IPS DF 6.9 (cell line): ENCODE measurements at regions not wholly inside any gene's neighbourhood (a gene's known extent, or its start where the extent isn't known, plus 50 kb on each side); places are given as distances from the start of the nearest gene placed in this dataset.

Experiments
- DNase-seq: peaks from one replicate; pipeline ENCODE4 v3.0.0-alpha.2; 2013; ENCODE audit warnings: low read depth, low spot score
- H3K27ac ChIP-seq: one replicate; pipeline ENCODE4 v1.5.1; 2013; ENCODE audit warnings: low read length, control low read depth
- H3K27me3 ChIP-seq: 2 replicates; pipeline ENCODE4 v1.6.1; 2013; ENCODE audit warnings: mild to moderate bottlenecking, low read length; ENCODE audit not compliant: control insufficient read depth, insufficient read depth
- H3K36me3 ChIP-seq: 2 replicates; pipeline ENCODE4 v1.6.1; 2013; ENCODE audit warnings: low read length; ENCODE audit not compliant: control insufficient read depth, insufficient read depth
- H3K4me1 ChIP-seq: 2 replicates; pipeline ENCODE4 v1.6.1; 2013; ENCODE audit warnings: low read length; ENCODE audit not compliant: control insufficient read depth, insufficient read depth
- H3K4me3 ChIP-seq: 2 replicates; pipeline ENCODE4 v1.5.1; 2013; ENCODE audit warnings: mild to moderate bottlenecking, low read length
- H3K9me3 ChIP-seq: 2 replicates; pipeline ENCODE4 v1.6.1; 2013; ENCODE audit warnings: low read length, inconsistent platforms; ENCODE audit not compliant: control insufficient read depth, insufficient read depth
- WGBS: extraction: QIAGEN DNeasy Blood & Tissue Kit; methylation state at CpG from one replicate; pipeline ENCODE4 v1.1.7; 2013; ENCODE audit warnings: mixed read lengths, missing lambda C conversion rate; ENCODE audit not compliant: insufficient read length, insufficient coverage; 5-methylcytosine and 5-hydroxymethylcytosine counted together

DNA sequence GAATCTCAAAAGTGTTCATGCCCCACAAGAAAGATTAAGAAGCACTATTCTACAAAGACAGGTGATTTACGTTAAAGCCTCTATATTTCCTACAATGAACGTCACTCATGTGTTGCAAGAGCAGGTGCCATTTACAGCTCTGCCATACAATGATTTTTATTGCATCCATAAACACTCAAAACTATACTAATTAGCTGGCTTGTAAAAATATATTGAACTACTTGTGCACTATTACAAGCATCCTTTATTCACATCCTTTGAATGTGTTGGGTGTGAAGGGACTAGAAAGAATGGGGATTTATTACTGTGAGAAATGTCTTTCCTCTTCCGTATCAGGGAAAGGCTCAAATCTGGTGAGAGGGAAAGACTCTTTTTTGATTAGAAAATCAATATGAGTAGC lies 50.7 kb upstream of the C3orf49 start:
- no peaks in the 10 kb centered on the region for H3K4me1 ChIP-seq
- H3K9me3 ChIP-seq, result no peaks in the 10 kb centered on the region
- no peaks in the 10 kb centered on the region for H3K27me3 ChIP-seq
- no CpG with 5 or more reads among the region's 3 CpGs for WGBS
- H3K36me3 ChIP-seq, result no peaks in the 10 kb centered on the region
- H3K4me3 ChIP-seq, result no peak overlapping the region
- DNase-seq, result no peak
- no peak overlapping the region for H3K27ac ChIP-seq

DNA sequence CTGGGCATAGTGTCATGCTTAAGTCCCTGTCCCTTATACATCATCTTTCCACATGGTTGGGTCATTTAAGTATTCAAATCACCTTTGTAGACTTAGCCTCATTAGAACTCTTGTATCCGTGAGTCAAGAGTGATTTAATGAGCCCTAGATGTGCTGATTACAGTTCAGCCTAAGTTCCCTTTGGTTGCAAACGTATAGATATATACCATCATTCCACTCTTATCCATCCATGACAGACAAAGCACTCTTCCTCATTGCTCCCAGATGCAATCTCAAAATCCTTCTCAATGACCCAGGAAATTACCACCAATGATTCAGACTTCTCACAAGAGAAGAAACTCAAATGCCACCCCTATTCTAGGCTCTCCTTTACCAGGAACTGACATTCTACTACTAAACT lies 50.2 kb upstream of the C3orf49 start:
- H3K4me1 ChIP-seq, result no peaks in the 10 kb centered on the region
- no peak overlapping the region for H3K4me3 ChIP-seq
- WGBS, result no CpG with 5 or more reads among the region's 2 CpGs
- H3K9me3 ChIP-seq, result no peaks in the 10 kb centered on the region
- H3K27ac ChIP-seq, result no peak overlapping the region
- no peak for DNase-seq
- H3K36me3 ChIP-seq, result no peaks in the 10 kb centered on the region
- H3K27me3 ChIP-seq, result no peaks in the 10 kb centered on the region
